WTC11 (cell line): ENCODE measurements at regions not wholly inside any gene's neighbourhood (a gene's known extent, or its start where the extent isn't known, plus 50 kb on each side); places are given as distances from the start of the nearest gene placed in this dataset.

Experiments
- ATAC-seq: fragments of 200-7000 bp; cut with Tn5 transposase; 2 replicates; pipeline ENCODE4 v1.10.0; 2021; ENCODE audit warnings: mild to moderate bottlenecking, moderate library complexity
- CTCF ChIA-PET: fragments of 300-600 bp; sonication (Branson Sonifier 250); formaldehyde crosslinking; loops from one replicate; lab custom pipeline; 2021; ENCODE audit warnings: antibody characterized with exemption; lab: Charles Lee
- POLR2A ChIA-PET: fragments of 350-600 bp; sonication (Branson Sonifier 250); formaldehyde crosslinking; loops from one replicate; lab custom pipeline; 2021; ENCODE audit warnings: antibody characterized with exemption; lab: Charles Lee
- DNase-seq: peaks from one replicate; pipeline ENCODE4 v3.0.0; 2021; ENCODE audit warnings: low spot score
- H3K27ac Mint-ChIP-seq: 2 replicates; pipeline ENCODE4 v1.8.0; 2021; ENCODE audit warnings: mixed read lengths
- H3K27me3 Mint-ChIP-seq: 2 replicates; pipeline ENCODE4 v1.8.0; 2021; ENCODE audit warnings: low read depth, mild to moderate bottlenecking, moderate library complexity, mixed read lengths
- H3K36me3 Mint-ChIP-seq: 2 replicates; pipeline ENCODE4 v1.8.0; 2021; ENCODE audit warnings: mixed read lengths
- H3K4me1 Mint-ChIP-seq: 2 replicates; pipeline ENCODE4 v1.8.0; 2022; ENCODE audit warnings: mixed read lengths
- H3K4me3 Mint-ChIP-seq: 2 replicates; pipeline ENCODE4 v1.8.0; 2021; ENCODE audit warnings: mild to moderate bottlenecking, moderate library complexity, mixed read lengths
- H3K9me3 Mint-ChIP-seq: 2 replicates; pipeline ENCODE4 v1.8.0; 2021; ENCODE audit warnings: mixed read lengths
- ATF1 ChIP-seq: sonication (generic); formaldehyde crosslinking; IDR thresholded peaks from 2 replicates; pipeline ENCODE4 v1.8.1; 2023; ENCODE audit warnings: mild to moderate bottlenecking, moderate library complexity, missing genetic modification reagents
- ELF4 ChIP-seq: sonication (generic); formaldehyde crosslinking; IDR thresholded peaks from 2 replicates; pipeline ENCODE4 v1.8.1; 2022; ENCODE audit warnings: low read depth, mild to moderate bottlenecking, moderate library complexity, missing genetic modification reagents
- OVOL2 ChIP-seq: fragments of 250-450 bp; sonication (Bioruptor Pico); IDR thresholded peaks from 2 replicates; pipeline ENCODE4 v1.9.0; 2021; ENCODE audit warnings: mild to moderate bottlenecking, borderline replicate concordance
- SP1 ChIP-seq: sonication (generic); formaldehyde crosslinking; conservative IDR thresholded peaks from 2 replicates; pipeline ENCODE4 v1.8.1; 2022; ENCODE audit warnings: missing genetic modification reagents
- TEAD4 ChIP-seq: sonication (generic); formaldehyde crosslinking; IDR thresholded peaks from 2 replicates; pipeline ENCODE4 v1.8.0; 2022; ENCODE audit warnings: mild to moderate bottlenecking, missing genetic modification reagents
- ZNF317 ChIP-seq: sonication (generic); formaldehyde crosslinking; IDR thresholded peaks from 2 replicates; pipeline ENCODE4 v1.8.1; 2023; ENCODE audit warnings: low read depth, mild to moderate bottlenecking, moderate library complexity, missing genetic modification reagents, borderline replicate concordance
- ZNF416 ChIP-seq: fragments of 250-450 bp; sonication (Bioruptor Pico); IDR thresholded peaks from 2 replicates; pipeline ENCODE4 v1.9.0; 2021; ENCODE audit warnings: mild to moderate bottlenecking, inconsistent platforms
- TF ChIP-seq, protein P1 (sequence below): sonication (generic); formaldehyde crosslinking; IDR thresholded peaks from 2 replicates; pipeline ENCODE4 v1.8.0; 2023; ENCODE audit warnings: missing genetic modification reagents, mild to moderate bottlenecking, borderline replicate concordance
- TF ChIP-seq, protein P2 (sequence below): sonication (generic); formaldehyde crosslinking; IDR thresholded peaks from 2 replicates; pipeline ENCODE4 v1.8.0; 2022; ENCODE audit warnings: mild to moderate bottlenecking, missing genetic modification reagents
- TF ChIP-seq, protein P3 (sequence below): fragments of 200-600 bp; IDR thresholded peaks from 2 replicates; pipeline ENCODE4 v1.8.0; 2022; ENCODE audit warnings: antibody characterized with exemption
- TF ChIP-seq, protein P4 (sequence below): sonication (generic); formaldehyde crosslinking; IDR thresholded peaks from 2 replicates; pipeline ENCODE4 v1.8.1; 2023; ENCODE audit warnings: mild to moderate bottlenecking, missing genetic modification reagents, moderate library complexity
- TF ChIP-seq, protein P5 (sequence below): sonication (generic); formaldehyde crosslinking; conservative IDR thresholded peaks from 2 replicates; pipeline ENCODE4 v1.8.1; 2022; ENCODE audit warnings: mild to moderate bottlenecking, missing genetic modification reagents
- TF ChIP-seq, protein P6 (sequence below): sonication (generic); formaldehyde crosslinking; IDR thresholded peaks from 2 replicates; pipeline ENCODE4 v1.8.0; 2023; ENCODE audit warnings: missing genetic modification reagents
- TF ChIP-seq, protein P7 (sequence below): sonication (generic); formaldehyde crosslinking; IDR thresholded peaks from 2 replicates; pipeline ENCODE4 v1.8.0; 2023; ENCODE audit warnings: mild to moderate bottlenecking, missing genetic modification reagents
- TF ChIP-seq, protein P8 (sequence below): sonication (generic); formaldehyde crosslinking; conservative IDR thresholded peaks from 2 replicates; pipeline ENCODE4 v1.8.1; 2023; ENCODE audit warnings: mild to moderate bottlenecking, low read depth, missing genetic modification reagents, moderate library complexity

DNA sequence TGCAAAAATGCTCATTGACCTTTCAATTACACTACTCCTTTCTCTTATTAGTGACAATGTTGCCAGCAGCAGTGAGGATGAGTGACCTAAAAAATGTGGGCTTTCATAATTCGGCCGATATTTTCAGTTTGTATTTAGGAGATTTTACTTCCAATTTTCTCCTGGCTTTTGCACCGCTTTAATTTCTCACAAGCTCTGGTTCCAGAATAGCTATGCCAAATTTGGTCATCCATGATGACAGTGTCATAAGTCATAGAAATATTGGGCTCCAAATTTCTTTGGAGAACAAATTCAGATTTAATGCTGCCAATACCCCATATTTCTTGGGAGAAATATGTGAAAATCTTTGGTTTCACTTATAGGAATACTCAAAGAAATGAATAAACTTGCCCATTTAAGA is 187.7 kb upstream of the HCCS start:
- H3K9me3 Mint-ChIP-seq: peaks cover 5% of the 10 kb centered on the region
- CTCF ChIA-PET: no interaction called here
- H3K4me1 Mint-ChIP-seq: no peaks in the 10 kb centered on the region
- H3K36me3 Mint-ChIP-seq: no peaks in the 10 kb centered on the region
- POLR2A ChIA-PET: no interaction called here
- no peak overlapping the region for H3K4me3 Mint-ChIP-seq
- no peak for ATAC-seq
- no peak overlapping the region for H3K27ac Mint-ChIP-seq
- no peak for DNase-seq
- H3K27me3 Mint-ChIP-seq: no peaks in the 10 kb centered on the region
- TF ChIP-seq, protein P1, sequence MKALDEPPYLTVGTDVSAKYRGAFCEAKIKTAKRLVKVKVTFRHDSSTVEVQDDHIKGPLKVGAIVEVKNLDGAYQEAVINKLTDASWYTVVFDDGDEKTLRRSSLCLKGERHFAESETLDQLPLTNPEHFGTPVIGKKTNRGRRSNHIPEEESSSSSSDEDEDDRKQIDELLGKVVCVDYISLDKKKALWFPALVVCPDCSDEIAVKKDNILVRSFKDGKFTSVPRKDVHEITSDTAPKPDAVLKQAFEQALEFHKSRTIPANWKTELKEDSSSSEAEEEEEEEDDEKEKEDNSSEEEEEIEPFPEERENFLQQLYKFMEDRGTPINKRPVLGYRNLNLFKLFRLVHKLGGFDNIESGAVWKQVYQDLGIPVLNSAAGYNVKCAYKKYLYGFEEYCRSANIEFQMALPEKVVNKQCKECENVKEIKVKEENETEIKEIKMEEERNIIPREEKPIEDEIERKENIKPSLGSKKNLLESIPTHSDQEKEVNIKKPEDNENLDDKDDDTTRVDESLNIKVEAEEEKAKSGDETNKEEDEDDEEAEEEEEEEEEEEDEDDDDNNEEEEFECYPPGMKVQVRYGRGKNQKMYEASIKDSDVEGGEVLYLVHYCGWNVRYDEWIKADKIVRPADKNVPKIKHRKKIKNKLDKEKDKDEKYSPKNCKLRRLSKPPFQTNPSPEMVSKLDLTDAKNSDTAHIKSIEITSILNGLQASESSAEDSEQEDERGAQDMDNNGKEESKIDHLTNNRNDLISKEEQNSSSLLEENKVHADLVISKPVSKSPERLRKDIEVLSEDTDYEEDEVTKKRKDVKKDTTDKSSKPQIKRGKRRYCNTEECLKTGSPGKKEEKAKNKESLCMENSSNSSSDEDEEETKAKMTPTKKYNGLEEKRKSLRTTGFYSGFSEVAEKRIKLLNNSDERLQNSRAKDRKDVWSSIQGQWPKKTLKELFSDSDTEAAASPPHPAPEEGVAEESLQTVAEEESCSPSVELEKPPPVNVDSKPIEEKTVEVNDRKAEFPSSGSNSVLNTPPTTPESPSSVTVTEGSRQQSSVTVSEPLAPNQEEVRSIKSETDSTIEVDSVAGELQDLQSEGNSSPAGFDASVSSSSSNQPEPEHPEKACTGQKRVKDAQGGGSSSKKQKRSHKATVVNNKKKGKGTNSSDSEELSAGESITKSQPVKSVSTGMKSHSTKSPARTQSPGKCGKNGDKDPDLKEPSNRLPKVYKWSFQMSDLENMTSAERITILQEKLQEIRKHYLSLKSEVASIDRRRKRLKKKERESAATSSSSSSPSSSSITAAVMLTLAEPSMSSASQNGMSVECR (CRISPR knock-in tag): no peak
- no peak for TF ChIP-seq ZNF416 (CRISPR knock-in tag)
- TF ChIP-seq, protein P2, sequence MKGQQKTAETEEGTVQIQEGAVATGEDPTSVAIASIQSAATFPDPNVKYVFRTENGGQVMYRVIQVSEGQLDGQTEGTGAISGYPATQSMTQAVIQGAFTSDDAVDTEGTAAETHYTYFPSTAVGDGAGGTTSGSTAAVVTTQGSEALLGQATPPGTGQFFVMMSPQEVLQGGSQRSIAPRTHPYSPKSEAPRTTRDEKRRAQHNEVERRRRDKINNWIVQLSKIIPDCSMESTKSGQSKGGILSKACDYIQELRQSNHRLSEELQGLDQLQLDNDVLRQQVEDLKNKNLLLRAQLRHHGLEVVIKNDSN: no peak
- TF ChIP-seq, protein P3, sequence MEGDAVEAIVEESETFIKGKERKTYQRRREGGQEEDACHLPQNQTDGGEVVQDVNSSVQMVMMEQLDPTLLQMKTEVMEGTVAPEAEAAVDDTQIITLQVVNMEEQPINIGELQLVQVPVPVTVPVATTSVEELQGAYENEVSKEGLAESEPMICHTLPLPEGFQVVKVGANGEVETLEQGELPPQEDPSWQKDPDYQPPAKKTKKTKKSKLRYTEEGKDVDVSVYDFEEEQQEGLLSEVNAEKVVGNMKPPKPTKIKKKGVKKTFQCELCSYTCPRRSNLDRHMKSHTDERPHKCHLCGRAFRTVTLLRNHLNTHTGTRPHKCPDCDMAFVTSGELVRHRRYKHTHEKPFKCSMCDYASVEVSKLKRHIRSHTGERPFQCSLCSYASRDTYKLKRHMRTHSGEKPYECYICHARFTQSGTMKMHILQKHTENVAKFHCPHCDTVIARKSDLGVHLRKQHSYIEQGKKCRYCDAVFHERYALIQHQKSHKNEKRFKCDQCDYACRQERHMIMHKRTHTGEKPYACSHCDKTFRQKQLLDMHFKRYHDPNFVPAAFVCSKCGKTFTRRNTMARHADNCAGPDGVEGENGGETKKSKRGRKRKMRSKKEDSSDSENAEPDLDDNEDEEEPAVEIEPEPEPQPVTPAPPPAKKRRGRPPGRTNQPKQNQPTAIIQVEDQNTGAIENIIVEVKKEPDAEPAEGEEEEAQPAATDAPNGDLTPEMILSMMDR: no peak
- no peak for TF ChIP-seq ELF4 (CRISPR knock-in tag)
- no peak for TF ChIP-seq ATF1
- TF ChIP-seq, protein P4, sequence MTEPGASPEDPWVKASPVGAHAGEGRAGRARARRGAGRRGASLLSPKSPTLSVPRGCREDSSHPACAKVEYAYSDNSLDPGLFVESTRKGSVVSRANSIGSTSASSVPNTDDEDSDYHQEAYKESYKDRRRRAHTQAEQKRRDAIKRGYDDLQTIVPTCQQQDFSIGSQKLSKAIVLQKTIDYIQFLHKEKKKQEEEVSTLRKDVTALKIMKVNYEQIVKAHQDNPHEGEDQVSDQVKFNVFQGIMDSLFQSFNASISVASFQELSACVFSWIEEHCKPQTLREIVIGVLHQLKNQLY: no peak
- TF ChIP-seq, protein P5, sequence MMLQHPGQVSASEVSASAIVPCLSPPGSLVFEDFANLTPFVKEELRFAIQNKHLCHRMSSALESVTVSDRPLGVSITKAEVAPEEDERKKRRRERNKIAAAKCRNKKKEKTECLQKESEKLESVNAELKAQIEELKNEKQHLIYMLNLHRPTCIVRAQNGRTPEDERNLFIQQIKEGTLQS (CRISPR knock-in tag): no peak
- TF ChIP-seq OVOL2 (CRISPR knock-in tag): no peak
- TF ChIP-seq, protein P6, sequence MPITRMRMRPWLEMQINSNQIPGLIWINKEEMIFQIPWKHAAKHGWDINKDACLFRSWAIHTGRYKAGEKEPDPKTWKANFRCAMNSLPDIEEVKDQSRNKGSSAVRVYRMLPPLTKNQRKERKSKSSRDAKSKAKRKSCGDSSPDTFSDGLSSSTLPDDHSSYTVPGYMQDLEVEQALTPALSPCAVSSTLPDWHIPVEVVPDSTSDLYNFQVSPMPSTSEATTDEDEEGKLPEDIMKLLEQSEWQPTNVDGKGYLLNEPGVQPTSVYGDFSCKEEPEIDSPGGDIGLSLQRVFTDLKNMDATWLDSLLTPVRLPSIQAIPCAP (CRISPR knock-in tag): no peak
- TF ChIP-seq, protein P7, sequence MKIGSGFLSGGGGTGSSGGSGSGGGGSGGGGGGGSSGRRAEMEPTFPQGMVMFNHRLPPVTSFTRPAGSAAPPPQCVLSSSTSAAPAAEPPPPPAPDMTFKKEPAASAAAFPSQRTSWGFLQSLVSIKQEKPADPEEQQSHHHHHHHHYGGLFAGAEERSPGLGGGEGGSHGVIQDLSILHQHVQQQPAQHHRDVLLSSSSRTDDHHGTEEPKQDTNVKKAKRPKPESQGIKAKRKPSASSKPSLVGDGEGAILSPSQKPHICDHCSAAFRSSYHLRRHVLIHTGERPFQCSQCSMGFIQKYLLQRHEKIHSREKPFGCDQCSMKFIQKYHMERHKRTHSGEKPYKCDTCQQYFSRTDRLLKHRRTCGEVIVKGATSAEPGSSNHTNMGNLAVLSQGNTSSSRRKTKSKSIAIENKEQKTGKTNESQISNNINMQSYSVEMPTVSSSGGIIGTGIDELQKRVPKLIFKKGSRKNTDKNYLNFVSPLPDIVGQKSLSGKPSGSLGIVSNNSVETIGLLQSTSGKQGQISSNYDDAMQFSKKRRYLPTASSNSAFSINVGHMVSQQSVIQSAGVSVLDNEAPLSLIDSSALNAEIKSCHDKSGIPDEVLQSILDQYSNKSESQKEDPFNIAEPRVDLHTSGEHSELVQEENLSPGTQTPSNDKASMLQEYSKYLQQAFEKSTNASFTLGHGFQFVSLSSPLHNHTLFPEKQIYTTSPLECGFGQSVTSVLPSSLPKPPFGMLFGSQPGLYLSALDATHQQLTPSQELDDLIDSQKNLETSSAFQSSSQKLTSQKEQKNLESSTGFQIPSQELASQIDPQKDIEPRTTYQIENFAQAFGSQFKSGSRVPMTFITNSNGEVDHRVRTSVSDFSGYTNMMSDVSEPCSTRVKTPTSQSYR (CRISPR knock-in tag): no peak
- no peak for TF ChIP-seq TEAD4 (CRISPR knock-in tag)
- no peak for TF ChIP-seq SP1 (CRISPR knock-in tag)
- TF ChIP-seq ZNF317: no peak
- TF ChIP-seq, protein P8, sequence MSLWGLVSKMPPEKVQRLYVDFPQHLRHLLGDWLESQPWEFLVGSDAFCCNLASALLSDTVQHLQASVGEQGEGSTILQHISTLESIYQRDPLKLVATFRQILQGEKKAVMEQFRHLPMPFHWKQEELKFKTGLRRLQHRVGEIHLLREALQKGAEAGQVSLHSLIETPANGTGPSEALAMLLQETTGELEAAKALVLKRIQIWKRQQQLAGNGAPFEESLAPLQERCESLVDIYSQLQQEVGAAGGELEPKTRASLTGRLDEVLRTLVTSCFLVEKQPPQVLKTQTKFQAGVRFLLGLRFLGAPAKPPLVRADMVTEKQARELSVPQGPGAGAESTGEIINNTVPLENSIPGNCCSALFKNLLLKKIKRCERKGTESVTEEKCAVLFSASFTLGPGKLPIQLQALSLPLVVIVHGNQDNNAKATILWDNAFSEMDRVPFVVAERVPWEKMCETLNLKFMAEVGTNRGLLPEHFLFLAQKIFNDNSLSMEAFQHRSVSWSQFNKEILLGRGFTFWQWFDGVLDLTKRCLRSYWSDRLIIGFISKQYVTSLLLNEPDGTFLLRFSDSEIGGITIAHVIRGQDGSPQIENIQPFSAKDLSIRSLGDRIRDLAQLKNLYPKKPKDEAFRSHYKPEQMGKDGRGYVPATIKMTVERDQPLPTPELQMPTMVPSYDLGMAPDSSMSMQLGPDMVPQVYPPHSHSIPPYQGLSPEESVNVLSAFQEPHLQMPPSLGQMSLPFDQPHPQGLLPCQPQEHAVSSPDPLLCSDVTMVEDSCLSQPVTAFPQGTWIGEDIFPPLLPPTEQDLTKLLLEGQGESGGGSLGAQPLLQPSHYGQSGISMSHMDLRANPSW (CRISPR knock-in tag): no peak
- TF ChIP-seq, all 79 proteins: peak for 0
